ENCODE measurements at regions not wholly inside any gene's neighbourhood (a gene's known extent, or its start where the extent isn't known, plus 50 kb on each side); places are given as distances from the start of the nearest gene placed in this dataset.
A peak's percentile ranks its signal among the peaks of the same experiment; 100 is the strongest.

GRCh38 chr12:46473634-46474329, 101.2 kb upstream of the SLC38A2 start (continued):
- peak; percentile 83 for TF ChIP-seq PBX3 (IDR thresholded peaks at IDR 0.05)
- TF ChIP-seq SIN3A (IDR thresholded peaks at IDR 0.05; ENCODE audit: borderline replicate concordance, low read depth, low read length): peak; percentile 60; the same call in 1 of the 2 replicates
- TF ChIP-seq SMC3 (IDR thresholded peaks at IDR 0.05; ENCODE audit: low read depth, low read length): peak; percentile 10; the same call in 1 of the 2 replicates
- TF ChIP-seq FOXJ3 (CRISPR knock-in tag; IDR thresholded peaks at IDR 0.05): no peak
- TF ChIP-seq TCF12 (IDR thresholded peaks at IDR 0.05): peak; percentile 94
- no peak for TF ChIP-seq USF2 (IDR thresholded peaks at IDR 0.05; ENCODE audit: borderline replicate concordance, low read depth, low read length)
- TF ChIP-seq CHD2 (IDR thresholded peaks at IDR 0.05; ENCODE audit: low read length, partially characterized antibody): no peak
- peak; percentile 61 to 94 for TF ChIP-seq EP300 (IDR thresholded peaks at IDR 0.05; ENCODE audit: borderline replicate concordance in 1 of 2, low read depth in 1 of 2, low read length in 1 of 2)
- 0 out of 2 replicates have a peak, but pooled peaks have one; percentile 44 for TF ChIP-seq YY1 (IDR thresholded peaks at IDR 0.05; ENCODE audit: low read depth)
- TF ChIP-seq ELF1 (IDR thresholded peaks at IDR 0.05): peak; percentile 54; the same call in 1 of the 2 replicates
- TF ChIP-seq TEAD4 (IDR thresholded peaks at IDR 0.05; ENCODE audit: borderline replicate concordance, insufficient read depth): peak; percentile 95
- TF ChIP-seq FOXM1 (IDR thresholded peaks at IDR 0.05; ENCODE audit: low read depth): peak; percentile 87
- TF ChIP-seq IRF3 (IDR thresholded peaks at IDR 0.05; ENCODE audit: low read depth, low read length): no peak
- no peak for TF ChIP-seq GATA2 (CRISPR knock-in tag; IDR thresholded peaks at IDR 0.05)
- no peak for TF ChIP-seq NRF1 (IDR thresholded peaks at IDR 0.05; ENCODE audit: low read depth, low read length)
- peak; percentile 20 for TF ChIP-seq RAD21 (IDR thresholded peaks at IDR 0.05; ENCODE audit: low read length)
- TF ChIP-seq MEF2A (IDR thresholded peaks at IDR 0.05; ENCODE audit: borderline replicate concordance, low read depth): no peak
- TF ChIP-seq FOSL2 (IDR thresholded peaks at IDR 0.05; ENCODE audit: borderline replicate concordance, low read depth): peak; percentile 92
- TF ChIP-seq TAF1 (IDR thresholded peaks at IDR 0.05; ENCODE audit: borderline replicate concordance, low read depth, low read length): no peak
- no peak for TF ChIP-seq USF1 (IDR thresholded peaks at IDR 0.05; ENCODE audit: borderline replicate concordance, low read depth)
- no peak for TF ChIP-seq RFX5 (IDR thresholded peaks at IDR 0.05; ENCODE audit: low read length)
- TF ChIP-seq NFIC (IDR thresholded peaks at IDR 0.05; ENCODE audit: borderline replicate concordance): peak; percentile 93
- TF ChIP-seq POLR2AphosphoS5 (IDR thresholded peaks at IDR 0.05; ENCODE audit: low read depth, low read length): peak; percentile 69
- peak; percentile 86; the same call in 1 of the 2 replicates for TF ChIP-seq RXRA (IDR thresholded peaks at IDR 0.05; ENCODE audit: borderline replicate concordance, low read depth)
